ENCODE measurements at regions not wholly inside any gene's neighbourhood (a gene's known extent, or its start where the extent isn't known, plus 50 kb on each side); places are given as distances from the start of the nearest gene placed in this dataset.
"Not testable (repeated sequence)": the region's sequence is repeated elsewhere in the genome, so short reads cannot be mapped to it uniquely, and the experiment has no call there.

DNA sequence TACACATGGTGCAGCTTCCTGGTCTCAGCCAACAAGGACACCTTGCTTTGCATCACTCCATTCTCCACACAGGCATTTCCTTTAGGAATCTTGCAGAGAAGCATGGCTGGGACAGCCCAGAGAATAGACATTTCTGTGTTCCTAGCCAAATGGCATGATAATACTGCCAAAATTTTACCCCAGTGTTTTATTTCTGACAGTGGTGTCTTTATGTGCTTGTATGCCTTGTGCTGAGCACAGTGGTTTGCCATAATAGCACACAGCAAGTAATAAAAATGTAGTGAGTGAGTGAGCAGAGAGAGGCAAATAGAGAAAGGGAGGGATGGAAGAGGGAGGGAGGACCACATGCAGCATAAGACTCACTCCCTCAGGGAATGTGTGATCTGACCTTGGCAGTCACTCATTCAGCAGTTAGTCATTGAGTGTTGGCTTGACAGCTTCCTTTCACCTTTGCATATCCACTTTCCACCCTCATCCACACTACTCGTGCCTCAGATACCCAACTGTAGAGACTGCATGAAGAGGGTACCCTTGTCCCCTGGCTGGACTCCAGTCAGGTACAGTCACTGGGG lies 212.8 kb upstream of the CCDC196 start:
- Histone ChIP-seq H3K36me3 (ENCODE audit: insufficient read depth, low read length) (no peaks in the 10 kb centered on the region), H3K4me1 (ENCODE audit: insufficient read depth, low read length) (no peaks in the 10 kb centered on the region), H3K9ac (ENCODE audit: low read depth, low read length) (no peak overlapping the region), H3K27ac (ENCODE audit: low read depth, low read length) (no peak overlapping the region), H3K9me3 (ENCODE audit: insufficient read depth, low read depth, low read length) (no peaks in the 10 kb centered on the region), H3K27me3 (ENCODE audit: insufficient read depth, low read length) (no peaks in the 10 kb centered on the region), H3K4me3 (ENCODE audit: low read length) (no peak overlapping the region)
- 83% methylated on average over 1 of the region's 1 CpG for WGBS

DNA sequence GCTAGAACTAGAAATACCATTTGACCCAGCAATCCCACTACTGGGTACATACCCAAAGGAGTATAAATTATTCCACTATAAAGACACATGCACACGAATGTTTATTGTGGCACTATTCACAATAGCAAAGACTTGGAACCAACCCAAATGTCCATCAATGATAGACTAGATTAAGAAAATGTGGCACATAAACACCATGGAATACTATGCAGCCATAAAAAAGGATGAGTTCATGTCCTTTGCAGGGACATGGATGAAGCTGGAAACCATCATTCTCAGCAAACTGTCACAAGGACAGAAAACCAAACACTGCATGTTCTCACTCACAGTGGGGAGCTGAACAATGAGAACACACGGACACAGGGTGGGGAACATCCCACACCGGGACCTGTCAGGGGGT lies 207.8 kb upstream of the CCDC196 start:
- not testable (repeated sequence) for H3K27me3 ChIP-seq (ENCODE audit: insufficient read depth, low read length); H3K4me1 ChIP-seq (ENCODE audit: insufficient read depth, low read length); H3K27ac ChIP-seq (ENCODE audit: low read depth, low read length); H3K4me3 ChIP-seq (ENCODE audit: low read length); H3K9ac ChIP-seq (ENCODE audit: low read depth, low read length); H3K9me3 ChIP-seq (ENCODE audit: insufficient read depth, low read depth, low read length); H3K36me3 ChIP-seq (ENCODE audit: insufficient read depth, low read length)
- 97% methylated on average over 3 of the region's 3 CpGs for WGBS

- H3K4me3 ChIP-seq (ENCODE audit: low read length): no peak overlapping the region
- no peaks in the 10 kb centered on the region for H3K27me3 ChIP-seq (ENCODE audit: insufficient read depth, low read length)
- no peaks in the 10 kb centered on the region for H3K36me3 ChIP-seq (ENCODE audit: insufficient read depth, low read length)
- 87% methylated on average over 9 of the region's 9 CpGs for WGBS
- H3K27ac ChIP-seq (ENCODE audit: low read depth, low read length): no peak overlapping the region
- H3K9ac ChIP-seq (ENCODE audit: low read depth, low read length): no peak overlapping the region
- no peaks in the 10 kb centered on the region for H3K4me1 ChIP-seq (ENCODE audit: insufficient read depth, low read length)
- H3K9me3 ChIP-seq (ENCODE audit: insufficient read depth, low read depth, low read length): no peaks in the 10 kb centered on the region
Observed at GRCh38 chr14:66281036-66281776, 205.0 kb upstream of the CCDC196 start.

DNA sequence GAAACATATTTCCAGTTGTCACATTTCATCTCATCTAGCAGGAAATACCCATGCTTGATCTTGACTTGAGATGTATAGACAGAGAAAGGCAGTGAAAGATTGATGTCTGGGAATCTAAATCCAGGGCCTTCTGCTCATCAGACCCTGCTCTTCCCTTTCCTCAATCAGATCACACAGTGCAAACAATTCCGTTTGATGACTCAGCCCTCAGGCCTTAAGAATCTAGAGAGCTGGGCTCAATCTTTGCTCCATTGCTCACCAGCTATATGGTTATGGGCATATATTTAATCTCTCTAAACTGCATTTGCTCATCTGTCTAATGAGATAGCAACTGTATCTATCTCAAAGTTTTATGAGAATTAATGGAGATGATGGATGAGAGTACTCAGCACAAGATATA lies 201.8 kb upstream of the CCDC196 start:
- H3K9ac ChIP-seq (ENCODE audit: low read depth, low read length): no peak overlapping the region
- H3K4me3 ChIP-seq (ENCODE audit: low read length): no peak overlapping the region
- WGBS: 83% methylated on average over 1 of the region's 1 CpG
- no peak overlapping the region for H3K27ac ChIP-seq (ENCODE audit: low read depth, low read length)
- H3K27me3 ChIP-seq (ENCODE audit: insufficient read depth, low read length): no peaks in the 10 kb centered on the region
- no peaks in the 10 kb centered on the region for H3K36me3 ChIP-seq (ENCODE audit: insufficient read depth, low read length)
- H3K4me1 ChIP-seq (ENCODE audit: insufficient read depth, low read length): no peaks in the 10 kb centered on the region
- H3K9me3 ChIP-seq (ENCODE audit: insufficient read depth, low read depth, low read length): no peaks in the 10 kb centered on the region; the same call in 1 of the 2 replicates

- 89% methylated on average over 3 of the region's 3 CpGs for whole genome bisulfite sequencing
- no peaks in the 10 kb centered on the region for H3K27me3 ChIP-seq (ENCODE audit: insufficient read depth, low read length)
- H3K9ac ChIP-seq (ENCODE audit: low read depth, low read length): no peak overlapping the region
- no peak overlapping the region for H3K27ac ChIP-seq (ENCODE audit: low read depth, low read length)
- H3K9me3 ChIP-seq (ENCODE audit: insufficient read depth, low read depth, low read length): no peaks in the 10 kb centered on the region; the same call in 1 of the 2 replicates
- no peak overlapping the region for H3K4me3 ChIP-seq (ENCODE audit: low read length)
- no peaks in the 10 kb centered on the region for H3K36me3 ChIP-seq (ENCODE audit: insufficient read depth, low read length)
- no peaks in the 10 kb centered on the region for H3K4me1 ChIP-seq (ENCODE audit: insufficient read depth, low read length)
Observed at GRCh38 chr14:66288511-66288910, 197.7 kb upstream of the CCDC196 start.

DNA sequence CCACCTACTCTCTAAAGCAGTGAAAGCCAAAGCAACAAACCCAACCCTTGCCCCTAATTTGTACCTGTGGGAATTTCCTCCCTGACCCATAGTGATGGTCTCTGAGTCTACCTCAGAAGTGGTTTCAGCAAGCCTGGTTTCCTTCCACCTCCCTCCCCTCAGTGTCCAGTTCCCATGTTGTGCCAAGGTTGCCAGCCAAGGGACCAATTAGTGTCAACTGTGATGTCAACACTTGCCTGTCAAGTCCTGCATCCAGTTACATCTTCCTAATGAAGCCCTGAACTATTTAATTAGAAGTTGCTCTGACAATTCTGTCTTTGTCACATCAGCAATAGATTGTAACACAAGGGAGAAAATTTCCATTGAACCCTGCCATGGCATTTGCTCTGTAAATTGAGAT lies 194.4 kb upstream of the CCDC196 start:
- H3K9me3 ChIP-seq (ENCODE audit: insufficient read depth, low read depth, low read length): no peaks in the 10 kb centered on the region; the same call in 1 of the 2 replicates
- no peaks in the 10 kb centered on the region for H3K36me3 ChIP-seq (ENCODE audit: insufficient read depth, low read length)
- no peaks in the 10 kb centered on the region for H3K27me3 ChIP-seq (ENCODE audit: insufficient read depth, low read length)
- no peaks in the 10 kb centered on the region for H3K4me1 ChIP-seq (ENCODE audit: insufficient read depth, low read length)
- H3K4me3 ChIP-seq (ENCODE audit: low read length): no peak overlapping the region
- no peak overlapping the region for H3K27ac ChIP-seq (ENCODE audit: low read depth, low read length)
- H3K9ac ChIP-seq (ENCODE audit: low read depth, low read length): no peak overlapping the region

GRCh38 chr14:66293533-66294105 lies 192.6 kb upstream of the CCDC196 start:
- no peaks in the 10 kb centered on the region for H3K27me3 ChIP-seq (ENCODE audit: insufficient read depth, low read length)
- H3K9me3 ChIP-seq (ENCODE audit: insufficient read depth, low read depth, low read length): no peaks in the 10 kb centered on the region
- H3K36me3 ChIP-seq (ENCODE audit: insufficient read depth, low read length): no peaks in the 10 kb centered on the region
- no peaks in the 10 kb centered on the region for H3K4me1 ChIP-seq (ENCODE audit: insufficient read depth, low read length)
- H3K9ac ChIP-seq (ENCODE audit: low read depth, low read length): no peak overlapping the region
- WGBS: 95% methylated on average over 3 of the region's 3 CpGs
- H3K27ac ChIP-seq (ENCODE audit: low read depth, low read length): no peak overlapping the region
- H3K4me3 ChIP-seq (ENCODE audit: low read length): no peak overlapping the region

GRCh38 chr14:66295386-66295785 lies 190.8 kb upstream of the CCDC196 start:
- Histone ChIP-seq H3K36me3 (ENCODE audit: insufficient read depth, low read length) (no peaks in the 10 kb centered on the region), H3K9ac (ENCODE audit: low read depth, low read length) (no peak overlapping the region), H3K27ac (ENCODE audit: low read depth, low read length) (no peak overlapping the region), H3K9me3 (ENCODE audit: insufficient read depth, low read depth, low read length) (no peaks in the 10 kb centered on the region), H3K4me3 (ENCODE audit: low read length) (no peak overlapping the region), H3K27me3 (ENCODE audit: insufficient read depth, low read length) (no peaks in the 10 kb centered on the region), H3K4me1 (ENCODE audit: insufficient read depth, low read length) (no peaks in the 10 kb centered on the region)
- WGBS: 94% methylated on average over 2 of the region's 2 CpGs

DNA sequence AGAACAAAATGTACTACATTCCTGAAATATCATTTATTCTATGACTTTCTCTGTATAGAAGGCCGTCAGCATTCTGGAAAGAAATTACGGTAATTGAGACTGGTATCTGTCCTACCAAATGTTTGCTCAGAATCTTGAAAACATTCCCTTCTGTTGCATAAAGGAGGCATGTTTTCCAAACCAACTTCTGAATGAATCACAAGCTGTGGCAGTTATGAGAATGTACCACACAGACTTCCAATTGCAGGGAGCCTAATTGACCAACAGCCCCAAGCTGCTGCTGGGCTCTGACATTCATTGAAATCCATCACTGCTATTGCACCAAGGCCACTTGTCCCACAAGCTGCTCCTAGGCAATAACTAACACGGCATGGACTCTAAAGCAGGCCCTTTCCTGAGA lies 185.3 kb upstream of the CCDC196 start:
- H3K36me3 ChIP-seq (ENCODE audit: insufficient read depth, low read length): no peaks in the 10 kb centered on the region
- no peaks in the 10 kb centered on the region for H3K9me3 ChIP-seq (ENCODE audit: insufficient read depth, low read depth, low read length)
- no peak overlapping the region for H3K9ac ChIP-seq (ENCODE audit: low read depth, low read length)
- H3K4me1 ChIP-seq (ENCODE audit: insufficient read depth, low read length): no peaks in the 10 kb centered on the region
- H3K27me3 ChIP-seq (ENCODE audit: insufficient read depth, low read length): no peaks in the 10 kb centered on the region
- 94% methylated on average over 3 of the region's 3 CpGs for WGBS
- H3K4me3 ChIP-seq (ENCODE audit: low read length): no peak overlapping the region
- no peak overlapping the region for H3K27ac ChIP-seq (ENCODE audit: low read depth, low read length)

DNA sequence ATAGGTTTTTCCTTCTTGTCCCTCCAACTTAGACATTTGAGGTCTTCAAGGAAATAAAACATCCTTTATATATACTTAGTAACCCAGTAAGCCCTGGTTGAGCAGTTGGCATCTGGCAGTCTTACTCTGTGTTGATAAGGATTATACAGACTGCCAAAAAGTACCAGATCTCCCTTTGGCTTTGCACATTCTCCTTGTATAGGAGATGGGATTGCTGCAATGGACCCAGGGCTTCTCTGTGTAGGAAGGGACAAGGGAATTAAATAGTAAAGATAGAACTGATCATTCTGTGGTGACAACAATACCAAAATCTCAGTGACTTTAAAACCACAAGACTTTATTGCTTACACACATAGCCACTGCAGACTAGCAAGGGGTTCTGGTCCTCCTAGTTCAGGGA lies 180.1 kb upstream of the CCDC196 start:
- Histone ChIP-seq H3K4me1 (ENCODE audit: insufficient read depth, low read length) (no peaks in the 10 kb centered on the region), H3K27me3 (ENCODE audit: insufficient read depth, low read length) (no peaks in the 10 kb centered on the region), H3K36me3 (ENCODE audit: insufficient read depth, low read length) (no peaks in the 10 kb centered on the region), H3K4me3 (ENCODE audit: low read length) (no peak overlapping the region), H3K9me3 (ENCODE audit: insufficient read depth, low read depth, low read length) (no peaks in the 10 kb centered on the region), H3K27ac (ENCODE audit: low read depth, low read length) (no peak overlapping the region), H3K9ac (ENCODE audit: low read depth, low read length) (no peak overlapping the region)

GRCh38 chr14:66311058-66311457 lies 175.1 kb upstream of the CCDC196 start:
- Histone ChIP-seq H3K36me3 (ENCODE audit: insufficient read depth, low read length) (no peaks in the 10 kb centered on the region), H3K4me1 (ENCODE audit: insufficient read depth, low read length) (no peaks in the 10 kb centered on the region)
- WGBS: 80% methylated on average over 3 of the region's 3 CpGs

More at GRCh38 chr14:66311058-66311457, 175.1 kb upstream of the CCDC196 start:
- H3K9ac ChIP-seq (ENCODE audit: low read depth, low read length): no peak overlapping the region
- H3K9me3 ChIP-seq (ENCODE audit: insufficient read depth, low read depth, low read length): no peaks in the 10 kb centered on the region
- no peaks in the 10 kb centered on the region for H3K27me3 ChIP-seq (ENCODE audit: insufficient read depth, low read length)
- no peak overlapping the region for H3K4me3 ChIP-seq (ENCODE audit: low read length)
- no peak overlapping the region for H3K27ac ChIP-seq (ENCODE audit: low read depth, low read length)

Measured in HUES64 (cell line).